ENCODE measurements at regions not wholly inside any gene's neighbourhood (a gene's known extent, or its start where the extent isn't known, plus 50 kb on each side); places are given as distances from the start of the nearest gene placed in this dataset.

GRCh38 chr2:120984452-120985173 lies 248.9 kb downstream of the GLI2 start:
- TF ChIP-seq ATF2 (IDR thresholded peaks at IDR 0.05; ENCODE audit: low read length) (no peak), JUND (IDR thresholded peaks at IDR 0.05; ENCODE audit: low read depth, low read length) (no peak), CTCF (IDR thresholded peaks at IDR 0.05 in 2 of 3, conservative IDR thresholded peaks at IDR 0.05 in 1 of 3; ENCODE audit: control insufficient read depth in 2 of 3, extremely low read depth in 1 of 3, insufficient read depth in 1 of 3, low read depth in 3 of 3, low read length in 3 of 3) (no peak), CREM (IDR thresholded peaks at IDR 0.05; ENCODE audit: low read depth) (no peak), BRCA1 (IDR thresholded peaks at IDR 0.05; ENCODE audit: low read depth, low read length) (no peak), EZH2 (IDR thresholded peaks at IDR 0.05; ENCODE audit: borderline replicate concordance, control insufficient read depth, low read depth, low read length) (no peak)
